ENCODE measurements at regions not wholly inside any gene's neighbourhood (a gene's known extent, or its start where the extent isn't known, plus 50 kb on each side); places are given as distances from the start of the nearest gene placed in this dataset.

DNA sequence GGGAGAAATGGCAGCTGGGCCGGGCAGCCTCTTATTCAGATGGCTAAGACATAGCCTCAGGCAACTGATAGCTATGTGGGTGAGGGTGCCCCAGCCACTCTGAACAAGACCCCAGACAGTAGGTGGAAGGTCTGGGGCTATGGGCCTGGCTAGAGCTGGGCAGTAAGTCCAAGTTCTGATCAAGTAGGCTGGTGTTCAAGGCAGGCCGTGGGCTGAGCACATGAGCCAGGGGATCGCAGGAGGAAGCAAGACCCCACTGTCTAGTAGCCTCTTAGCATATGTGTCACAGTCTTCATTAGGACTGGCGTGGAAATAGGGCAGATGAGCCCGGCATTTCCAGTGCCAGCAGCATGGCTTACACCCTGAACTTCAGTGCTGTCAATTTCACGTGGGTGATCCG is 192.1 kb downstream of the ADAMTS15 start:
- no peak for DNase-seq (ENCODE audit: low read depth, low spot score)

DNA sequence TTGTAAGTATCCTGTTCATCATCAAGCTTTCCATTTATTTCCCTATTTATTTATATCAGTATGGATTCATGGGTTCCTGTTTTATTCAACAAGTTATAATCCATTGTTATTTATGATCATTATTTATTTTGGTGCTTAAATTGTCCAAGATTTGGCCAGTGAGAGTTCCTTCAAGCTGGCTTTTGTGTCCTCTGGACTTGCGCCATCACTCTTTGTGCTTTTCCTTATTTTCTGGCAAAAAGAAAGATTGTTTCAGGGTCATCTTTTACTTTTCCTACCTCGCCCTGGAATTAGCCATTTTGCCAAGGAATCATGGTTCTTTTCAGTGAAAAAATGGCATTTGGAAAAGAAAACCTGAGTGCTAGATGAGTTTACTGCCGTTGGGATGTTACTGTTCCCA is 193.4 kb downstream of the ADAMTS15 start:
- DNase-seq (ENCODE audit: low read depth, low spot score): no peak

DNA sequence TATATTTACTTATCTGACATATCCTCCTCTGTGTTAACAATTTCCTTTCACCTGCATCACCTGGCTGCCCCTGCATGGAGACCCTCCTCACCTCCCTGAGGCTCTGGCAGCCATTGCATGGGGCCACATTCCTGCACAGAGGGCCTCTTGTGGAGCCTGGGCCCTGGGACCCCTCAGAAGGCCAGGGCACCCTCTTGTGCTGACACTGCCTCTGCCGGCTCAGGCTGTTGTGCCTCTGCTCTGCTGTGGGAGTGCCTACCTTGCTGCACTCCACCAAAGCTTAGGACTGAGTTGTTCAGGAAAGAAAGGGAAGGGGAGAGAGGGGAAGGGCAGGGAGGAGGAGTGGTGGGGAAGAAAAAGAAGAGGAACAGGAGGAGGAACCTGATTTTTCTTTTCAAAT is 194.5 kb downstream of the ADAMTS15 start:
- DNase-seq (ENCODE audit: low read depth, low spot score): no peak

DNA sequence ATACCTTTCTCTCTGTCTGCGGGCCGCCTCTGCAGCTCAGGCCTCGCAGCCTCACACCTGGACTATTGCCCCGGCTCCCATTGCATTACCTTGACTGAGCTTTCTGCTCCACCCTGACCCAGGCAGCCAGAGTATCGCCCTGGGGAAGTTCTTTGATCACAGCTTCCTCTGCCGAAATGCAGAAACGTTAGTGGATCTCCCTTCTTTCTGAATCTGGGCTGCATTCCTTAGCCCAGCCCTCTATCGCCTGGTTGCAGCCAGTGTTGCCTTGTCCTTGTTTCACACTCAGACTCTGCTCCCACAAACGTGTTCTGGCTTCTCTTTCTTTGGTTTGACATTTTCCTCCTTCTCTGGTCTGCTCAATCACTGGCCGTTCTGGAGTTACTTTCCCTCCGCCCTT is 195.7 kb downstream of the ADAMTS15 start:
- no peak for DNase-seq (ENCODE audit: low read depth, low spot score)

DNA sequence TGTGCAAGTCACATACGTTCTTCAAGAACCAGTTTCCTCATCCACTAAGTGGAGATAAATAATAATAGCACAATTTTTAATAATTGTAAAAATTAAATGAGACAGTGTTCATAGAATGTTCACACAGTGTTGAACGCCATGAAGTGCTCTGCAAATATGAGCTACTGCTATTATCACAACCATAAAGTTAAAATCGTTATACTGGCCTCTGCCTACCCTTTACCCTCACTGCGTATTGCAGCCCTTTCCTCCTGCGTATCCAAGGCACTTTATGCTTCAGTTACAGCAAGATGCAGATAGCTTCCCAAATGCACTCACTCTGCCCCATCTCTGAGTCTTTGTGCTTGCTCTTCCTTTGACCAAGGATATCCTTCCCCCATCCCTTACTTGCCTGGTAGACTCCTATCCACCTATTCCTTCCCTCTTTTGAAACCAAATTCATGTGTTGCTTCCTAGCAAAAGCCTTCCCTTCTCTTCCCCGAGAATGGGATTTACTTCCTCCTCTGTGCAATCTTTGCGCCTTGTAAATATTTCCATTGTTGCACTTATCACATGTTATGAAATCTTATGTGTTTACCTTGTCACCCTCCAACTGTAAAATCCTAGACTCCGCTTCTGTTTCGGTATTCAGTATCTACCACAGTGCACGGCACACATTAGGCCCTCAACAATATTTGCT is 196.9 kb downstream of the ADAMTS15 start:
- DNase-seq (ENCODE audit: low read depth, low spot score): no peak

DNA sequence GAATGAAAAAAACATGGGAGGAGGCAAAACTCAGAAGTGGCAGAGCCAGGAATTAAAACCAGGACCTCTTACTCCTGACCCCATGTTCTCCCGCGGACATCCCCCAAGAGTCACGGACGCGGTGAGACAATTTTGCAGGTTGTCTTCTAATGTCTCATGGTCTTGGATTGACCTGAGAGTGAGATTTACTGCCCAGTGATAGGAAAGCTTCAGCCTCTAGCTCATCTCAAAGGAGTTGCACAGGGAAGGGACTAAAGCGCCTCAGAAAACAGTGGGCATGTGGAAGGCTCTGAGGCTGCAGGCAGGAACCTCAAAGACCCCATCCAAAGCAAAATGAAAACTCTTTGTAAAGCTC is 197.4 kb downstream of the ADAMTS15 start:
- no peak for DNase-seq (ENCODE audit: low read depth, low spot score)

DNA sequence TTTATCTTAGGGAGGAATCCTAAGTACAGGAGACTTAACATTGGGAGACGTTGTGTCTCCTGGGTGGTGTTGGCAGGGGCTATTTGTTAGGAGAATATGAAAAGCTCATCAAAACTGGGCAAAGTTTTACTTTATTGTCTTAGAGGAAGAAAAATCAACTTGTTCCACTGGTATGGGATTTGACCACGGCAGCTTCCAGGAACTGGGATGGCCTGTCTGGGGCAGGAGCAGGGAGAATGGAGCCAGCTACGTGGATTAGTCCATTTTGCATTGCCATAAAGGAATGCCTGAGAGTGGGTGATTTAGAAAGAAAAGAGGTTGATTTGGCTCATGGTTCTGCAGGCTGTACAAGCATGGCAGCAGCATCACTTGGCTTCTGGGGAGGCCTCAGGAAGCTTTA is 198.4 kb downstream of the ADAMTS15 start:
- no peak for DNase-seq (ENCODE audit: low read depth, low spot score)

DNA sequence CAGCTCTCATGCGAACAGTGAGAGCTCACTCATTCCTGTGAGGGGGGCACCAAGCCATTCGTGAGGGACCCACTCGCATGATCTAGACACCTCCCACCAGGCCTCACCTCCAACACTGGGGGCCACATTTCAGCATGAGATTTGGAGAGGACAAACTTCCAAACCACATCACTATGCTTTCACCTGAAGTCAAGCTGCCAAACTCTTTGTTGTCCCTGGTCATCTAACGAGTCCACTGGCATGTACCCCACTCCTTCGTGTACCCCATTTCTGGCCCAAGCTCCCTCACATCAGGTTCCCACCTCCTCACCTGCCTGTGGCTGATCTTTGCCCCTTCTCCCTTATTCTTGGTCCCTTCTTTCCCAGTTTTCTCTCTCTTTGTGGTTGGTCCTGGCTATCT is 198.9 kb downstream of the ADAMTS15 start:
- DNase-seq (ENCODE audit: low read depth, low spot score): no peak

DNA sequence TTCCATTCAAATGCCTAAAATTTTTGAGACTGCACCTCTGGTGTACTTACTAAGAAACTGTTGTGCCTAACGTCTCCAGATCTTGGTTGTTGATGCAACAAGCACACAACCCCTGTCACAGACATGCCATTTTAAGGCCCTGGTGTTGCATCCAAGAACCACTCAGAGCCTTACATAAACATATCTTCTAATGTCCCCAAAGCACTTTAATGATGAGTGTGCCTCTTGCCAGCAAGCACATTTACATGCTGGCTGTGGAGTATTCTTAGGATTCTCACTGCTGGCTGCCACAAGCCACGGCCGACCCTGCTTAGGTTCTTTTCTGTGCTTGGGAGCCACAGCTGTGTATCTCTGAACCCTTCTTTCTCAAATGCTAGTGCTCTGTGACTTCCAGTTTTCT is 201.4 kb downstream of the ADAMTS15 start:
- no peak for DNase-seq (ENCODE audit: low read depth, low spot score)

DNA sequence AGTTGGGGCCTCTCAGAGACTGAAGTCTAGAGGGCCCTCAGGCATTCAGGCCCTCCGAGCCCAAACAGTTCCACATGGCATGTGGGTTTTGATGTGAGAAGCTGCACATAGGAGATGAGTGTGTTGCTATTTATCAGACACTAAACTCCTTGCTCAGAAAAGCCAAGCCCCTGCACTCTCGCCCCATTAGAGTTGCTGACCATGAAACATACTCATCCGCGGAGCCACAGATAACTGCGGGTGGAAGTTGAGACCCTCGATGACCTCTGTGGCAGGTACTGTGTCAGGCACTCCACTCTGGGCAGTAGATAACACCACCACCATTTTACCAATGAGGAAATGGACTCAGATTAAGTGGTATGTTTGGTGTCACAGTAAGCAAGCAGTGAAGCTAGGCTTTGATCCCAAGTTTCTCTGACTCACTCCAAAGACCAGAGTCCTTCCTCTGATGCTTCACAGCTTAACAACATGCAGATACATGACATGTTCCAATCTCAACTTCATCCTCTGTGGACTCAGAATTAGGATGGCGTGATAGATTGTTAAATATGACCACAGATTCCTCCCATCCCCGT is 202.1 kb downstream of the ADAMTS15 start:
- no peak for DNase-seq (ENCODE audit: low read depth, low spot score)

DNA sequence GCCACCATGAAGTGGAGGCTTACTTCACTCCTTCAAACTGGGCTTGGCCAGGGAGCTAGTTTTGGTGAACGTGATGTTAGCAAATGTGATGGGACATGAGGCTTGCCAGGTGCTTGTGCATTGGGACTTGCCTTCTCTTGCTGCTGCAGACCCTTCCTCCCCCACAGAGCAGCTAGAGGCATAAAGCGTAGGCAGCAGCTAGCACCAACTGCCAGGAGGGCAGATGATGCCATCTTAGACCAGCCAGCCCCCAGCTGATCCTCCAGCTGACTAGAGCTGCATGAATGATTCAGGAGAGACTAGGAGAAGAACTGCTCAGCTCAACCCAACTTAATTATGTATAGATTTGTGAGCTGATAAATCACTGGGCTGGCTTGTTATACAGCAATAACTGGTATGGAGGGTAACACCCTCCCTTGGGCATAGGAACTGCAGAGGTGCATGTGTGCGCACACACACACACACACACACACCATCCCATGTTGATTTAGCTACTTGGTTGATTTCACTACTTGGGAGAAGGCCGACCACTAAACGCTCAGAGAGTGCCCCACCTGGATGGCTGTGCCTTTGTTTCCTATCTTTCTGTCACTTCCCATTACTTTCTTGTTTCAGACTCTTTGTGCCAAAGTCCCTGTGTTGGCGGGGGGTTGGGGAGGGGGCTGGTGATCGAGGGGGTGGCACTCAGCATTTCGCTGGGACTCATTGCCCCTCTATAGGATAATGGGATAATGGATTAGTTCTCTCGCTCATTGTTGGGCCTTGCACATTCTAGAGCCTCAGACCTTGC is 202.8 kb downstream of the ADAMTS15 start:
- no peak for DNase-seq (ENCODE audit: low read depth, low spot score)

DNA sequence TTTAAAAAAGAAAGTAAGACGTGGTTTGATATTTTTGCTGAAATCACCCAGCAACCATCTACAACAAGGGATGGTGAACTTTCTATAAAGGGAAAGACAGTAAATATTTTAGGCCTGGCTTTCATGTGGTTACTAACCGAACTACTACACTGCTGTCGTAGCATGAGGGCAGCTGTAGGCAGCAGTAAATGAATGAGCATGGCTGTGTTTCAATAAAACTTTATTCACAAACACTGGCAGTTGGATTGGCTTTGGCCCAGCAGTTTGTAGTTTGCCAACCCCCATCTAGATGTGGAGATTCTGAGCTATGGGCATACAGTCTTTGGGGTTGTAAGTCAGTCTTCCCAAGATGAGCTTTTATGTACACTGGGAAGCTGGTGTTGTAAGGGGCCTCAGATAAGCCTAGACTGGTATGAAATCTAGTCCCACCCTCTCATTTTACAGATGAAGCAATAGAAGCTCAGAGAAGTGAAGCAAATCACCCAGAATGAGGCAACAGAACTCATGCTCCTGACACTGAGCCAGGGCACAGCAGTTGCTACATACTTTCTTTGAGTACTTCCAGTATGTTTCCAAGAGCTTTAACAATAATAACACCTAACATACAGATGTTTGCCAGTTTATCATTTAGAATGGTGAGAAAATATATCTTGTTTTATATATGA is 204.4 kb downstream of the ADAMTS15 start:
- no peak for DNase-seq (ENCODE audit: low read depth, low spot score)

DNA sequence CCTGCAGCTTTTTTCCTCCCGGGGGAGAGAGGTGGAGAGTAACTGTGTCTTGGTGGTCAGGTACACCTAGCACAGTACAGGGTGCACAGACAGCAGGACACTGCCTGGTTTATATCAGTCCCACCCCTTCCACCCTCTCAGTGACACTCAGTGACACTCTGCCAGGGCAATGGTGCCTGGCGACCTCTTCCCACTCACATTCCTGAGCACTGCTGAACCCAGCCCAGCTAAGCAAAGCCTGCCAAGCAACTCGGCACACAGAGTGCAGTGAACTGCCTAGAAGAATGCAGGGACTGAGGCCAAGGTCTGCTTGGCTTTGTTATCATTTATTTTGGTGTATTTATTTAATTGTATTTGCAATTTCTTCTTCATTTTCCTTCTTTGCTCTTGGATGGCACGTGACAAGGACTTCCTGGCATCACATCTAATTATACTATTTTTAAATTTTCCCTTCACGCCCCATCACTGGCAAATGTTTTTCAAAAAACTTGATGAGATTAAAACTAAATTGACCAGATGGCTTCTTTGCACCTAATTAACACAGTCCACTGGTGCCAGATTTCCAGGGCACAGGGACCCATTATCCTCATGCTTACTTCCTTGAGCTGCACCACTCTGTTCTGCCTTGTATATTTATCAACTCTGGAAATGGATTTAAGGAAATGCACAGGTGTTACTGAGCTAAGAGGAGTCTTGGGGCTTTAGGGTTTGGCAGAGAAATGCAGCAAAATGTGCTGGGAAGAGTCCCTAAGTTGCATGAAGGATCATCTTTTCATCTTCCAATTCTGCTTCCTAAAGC is 205.6 kb downstream of the ADAMTS15 start:
- no peak for DNase-seq (ENCODE audit: low read depth, low spot score)

DNA sequence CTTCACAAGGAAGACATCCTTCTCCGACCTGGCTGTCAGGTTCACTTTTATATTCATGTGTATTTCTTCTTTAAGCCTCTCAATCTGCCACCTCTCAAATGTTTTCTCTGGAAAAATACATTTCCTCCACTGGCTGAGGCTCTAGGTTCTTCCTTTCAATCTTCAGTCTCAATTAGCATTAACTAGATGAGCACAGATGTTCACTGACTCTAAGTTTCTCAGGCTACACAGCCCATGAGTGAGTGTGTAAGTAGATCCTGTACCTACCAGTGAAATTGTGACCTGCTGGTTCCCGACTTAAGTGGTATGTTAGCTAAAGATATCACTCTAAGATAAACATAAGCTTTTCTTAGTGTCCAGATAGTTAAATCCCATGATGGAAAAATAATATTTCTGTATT is 206.9 kb downstream of the ADAMTS15 start:
- DNase-seq (ENCODE audit: low read depth, low spot score): no peak

DNA sequence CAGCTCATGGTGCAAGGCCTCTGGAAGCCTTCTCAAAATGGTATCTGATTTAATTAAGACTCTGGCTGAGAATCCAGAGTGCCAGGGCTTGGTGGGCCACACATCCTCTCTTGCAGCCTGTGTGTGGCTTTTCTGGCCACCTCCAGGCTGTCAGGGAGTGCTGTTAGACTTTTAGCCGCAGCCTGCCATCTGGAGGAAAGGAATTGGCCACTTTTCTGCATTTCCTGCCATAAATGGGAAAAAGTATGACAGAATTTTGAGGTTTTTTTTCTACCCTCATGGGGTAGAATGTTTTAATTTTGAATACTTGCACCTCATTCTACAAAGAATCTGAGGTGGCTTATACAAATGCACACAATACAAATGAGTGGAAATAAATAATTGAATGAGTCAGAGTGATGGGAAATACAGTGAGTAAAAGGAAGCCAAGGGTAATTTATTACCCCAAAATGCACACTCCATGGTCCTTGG is 218.4 kb downstream of the ADAMTS15 start:
- no peak for DNase-seq (ENCODE audit: low read depth, low spot score)

DNA sequence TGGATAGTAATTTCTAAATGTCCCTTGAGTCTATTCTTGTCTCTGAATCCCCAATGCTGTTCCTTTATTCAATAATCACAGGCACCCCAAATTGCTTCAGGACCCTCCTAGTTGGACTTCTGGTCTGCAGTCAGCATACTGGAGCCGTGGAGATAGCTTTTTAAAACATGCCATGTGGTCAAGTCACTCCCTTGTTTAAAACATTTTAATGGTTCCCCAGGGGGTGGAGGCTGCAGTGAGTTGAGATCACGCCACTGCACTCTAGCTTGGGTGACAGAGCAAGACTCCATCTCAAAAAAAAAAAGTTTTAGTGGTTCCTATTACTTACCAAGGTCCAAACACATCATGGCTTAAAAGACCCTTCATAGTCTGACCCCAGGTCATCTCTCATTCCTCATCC is 220.3 kb downstream of the ADAMTS15 start:
- no peak for DNase-seq (ENCODE audit: low read depth, low spot score)

DNA sequence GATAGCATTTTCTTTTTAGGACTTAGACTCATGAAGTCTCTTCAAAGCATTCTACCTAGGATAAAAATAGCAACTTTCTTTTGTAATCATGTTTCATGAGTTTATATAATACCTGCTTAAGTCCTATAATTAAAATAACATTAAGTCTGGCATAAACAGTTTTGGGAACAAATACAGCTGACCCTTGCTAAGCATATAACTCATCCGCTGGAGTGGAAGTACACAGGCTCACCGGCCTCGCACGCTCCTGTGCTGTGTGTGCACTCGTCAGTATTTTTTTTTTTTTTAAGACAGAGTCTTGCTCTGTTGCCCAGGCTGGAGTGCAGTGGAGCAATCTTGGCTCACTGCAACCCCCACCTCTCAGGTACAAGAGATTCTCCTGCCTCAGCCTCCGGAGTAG is 221.8 kb downstream of the ADAMTS15 start:
- DNase-seq (ENCODE audit: low read depth, low spot score): no peak

DNA sequence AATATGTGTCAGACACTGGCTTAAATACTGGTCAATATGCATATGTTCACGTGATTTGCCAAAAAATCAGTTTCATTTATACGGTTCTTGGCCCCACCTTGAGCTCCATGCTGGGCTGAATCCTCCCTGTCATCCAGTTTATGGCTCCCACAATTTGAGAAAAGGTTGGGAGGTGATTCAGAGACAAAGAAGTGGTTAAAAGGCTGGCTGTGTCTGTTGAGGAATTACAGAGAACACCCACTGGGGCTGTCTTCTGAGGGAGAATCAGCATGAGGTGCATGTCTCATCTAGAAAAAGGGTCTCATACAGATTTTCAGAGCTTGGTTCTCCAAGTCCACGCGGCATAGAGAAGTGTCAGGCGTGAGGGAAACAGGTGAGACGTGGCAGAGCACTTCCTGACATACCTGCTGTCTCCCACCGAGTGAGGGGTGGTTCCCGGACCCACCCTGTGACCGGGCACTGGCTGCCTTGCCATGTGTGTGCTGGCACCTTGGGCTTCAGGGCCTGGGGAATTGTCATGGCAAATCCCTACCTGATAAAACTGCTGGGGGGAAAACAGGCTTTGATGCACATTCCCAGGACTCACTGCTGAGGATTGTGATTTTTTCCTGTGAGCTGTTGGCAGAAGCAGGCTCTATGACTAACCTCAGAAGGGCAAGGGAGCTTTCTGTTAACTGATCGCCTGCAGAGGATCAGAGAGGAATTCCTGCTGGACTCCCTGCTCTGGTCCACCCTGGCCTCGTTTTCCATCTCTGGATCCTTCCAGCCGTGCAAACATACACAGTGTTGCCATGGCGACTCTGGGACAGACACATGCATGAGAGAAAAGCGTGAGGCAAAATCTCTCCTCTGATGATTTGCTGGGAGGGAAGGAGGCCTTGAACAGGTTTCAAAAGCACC is 223.6 kb downstream of the ADAMTS15 start:
- peak; percentile 94 for DNase-seq (ENCODE audit: low read depth, low spot score)

DNA sequence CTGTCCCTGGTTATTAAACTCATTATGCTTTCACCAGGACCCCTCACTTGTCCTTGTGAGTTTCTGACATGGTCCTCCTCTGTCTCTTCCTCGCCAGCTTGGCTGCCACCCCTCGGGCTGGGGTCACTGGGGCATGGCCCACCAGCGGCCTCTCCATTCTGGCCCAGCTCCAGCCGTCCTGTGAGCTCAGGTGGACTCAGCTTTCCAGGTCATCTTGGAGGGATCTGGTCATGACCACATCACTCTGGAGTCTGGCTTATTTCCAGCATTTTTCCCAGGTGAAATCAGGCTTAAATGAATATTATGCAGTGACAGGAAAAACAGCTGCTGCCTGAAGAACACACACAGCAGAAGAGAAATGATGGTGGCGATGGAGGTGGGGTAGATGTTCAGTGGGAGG is 224.5 kb downstream of the ADAMTS15 start:
- DNase-seq (ENCODE audit: low read depth, low spot score): no peak

DNA sequence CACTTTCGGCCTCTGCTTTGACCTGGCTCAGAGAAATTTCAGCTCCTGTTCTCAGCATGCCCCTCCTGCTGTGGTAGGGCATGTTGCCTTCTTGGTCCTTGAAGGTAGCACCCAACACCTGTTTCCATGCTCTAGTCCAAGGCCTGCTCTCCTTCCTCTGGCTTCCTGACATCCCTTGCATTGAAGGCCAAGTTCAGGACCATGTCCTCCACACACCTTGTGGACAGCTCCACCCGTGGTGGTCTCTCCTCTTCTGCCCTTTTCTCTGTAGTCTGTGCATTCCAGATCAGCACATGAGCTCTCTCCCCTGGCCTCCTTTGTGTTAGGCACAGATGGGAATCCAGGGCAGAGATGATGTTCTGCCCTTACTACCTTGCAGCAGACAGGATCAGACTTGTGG is 225.3 kb downstream of the ADAMTS15 start:
- DNase-seq (ENCODE audit: low read depth, low spot score): no peak
